ENCODE measurements at regions not wholly inside any gene's neighbourhood (a gene's known extent, or its start where the extent isn't known, plus 50 kb on each side); places are given as distances from the start of the nearest gene placed in this dataset.
A peak's percentile ranks its signal among the peaks of the same experiment; 100 is the strongest.
"Not testable (repeated sequence)": the region's sequence is repeated elsewhere in the genome, so short reads cannot be mapped to it uniquely, and the experiment has no call there.

- in situ Hi-C loops (cut with HindIII; ENCODE audit: low pct_ligation_motif_present, low sequenced_read_pairs), result no loop called here
- no peak for DNase-seq
Measured at GRCh38 chr6:1473166-1473565, 83.8 kb downstream of the FOXF2 start.

GRCh38 chr6:1473598-1473997 lies 84.2 kb downstream of the FOXF2 start:
- Histone ChIP-seq H3K4me3 (ENCODE audit: low read depth, low read length) (no peak overlapping the region), H3K27ac (no peak overlapping the region), H3K36me3 (replicated peaks) (no peaks in the 10 kb centered on the region), H3K27me3 (replicated peaks) (no peaks in the 10 kb centered on the region)
- DNase-seq, result no peak
- TF ChIP-seq CTCF (IDR thresholded peaks at IDR 0.05; ENCODE audit: low read depth, low read length, missing control alignments), result no peak
- in situ Hi-C loops (cut with HindIII; ENCODE audit: low pct_ligation_motif_present, low sequenced_read_pairs), result no loop called here

More at GRCh38 chr6:1473166-1473565, 83.8 kb downstream of the FOXF2 start:
- H3K27me3 ChIP-seq (replicated peaks), result no peaks in the 10 kb centered on the region
- TF ChIP-seq CTCF (IDR thresholded peaks at IDR 0.05; ENCODE audit: low read depth, low read length, missing control alignments), result no peak
- no peaks in the 10 kb centered on the region for H3K36me3 ChIP-seq (replicated peaks)
- H3K4me3 ChIP-seq (ENCODE audit: low read depth, low read length), result no peak overlapping the region
- H3K27ac ChIP-seq, result no peak overlapping the region

GRCh38 chr6:1474205-1474604 lies 84.8 kb downstream of the FOXF2 start:
- in situ Hi-C loops (cut with HindIII; ENCODE audit: low pct_ligation_motif_present, low sequenced_read_pairs), result no loop called here
- DNase-seq, result no peak
- H3K36me3 ChIP-seq (replicated peaks), result no peaks in the 10 kb centered on the region
- H3K27ac ChIP-seq, result no peak overlapping the region
- H3K4me3 ChIP-seq (ENCODE audit: low read depth, low read length), result no peak overlapping the region
- peak; percentile 38 for TF ChIP-seq CTCF (IDR thresholded peaks at IDR 0.05; ENCODE audit: low read depth, low read length, missing control alignments)
- H3K27me3 ChIP-seq (replicated peaks), result no peaks in the 10 kb centered on the region

GRCh38 chr6:1475174-1475573 lies 85.8 kb downstream of the FOXF2 start:
- no peak for DNase-seq
- no peak for TF ChIP-seq CTCF (IDR thresholded peaks at IDR 0.05; ENCODE audit: low read depth, low read length, missing control alignments)
- H3K36me3 ChIP-seq (replicated peaks), result no peaks in the 10 kb centered on the region
- H3K27ac ChIP-seq, result no peak overlapping the region
- H3K4me3 ChIP-seq (ENCODE audit: low read depth, low read length), result no peak overlapping the region
- no peaks in the 10 kb centered on the region for H3K27me3 ChIP-seq (replicated peaks)
- in situ Hi-C loops (cut with HindIII; ENCODE audit: low pct_ligation_motif_present, low sequenced_read_pairs), result no loop called here

GRCh38 chr6:1477432-1478090 lies 88.2 kb downstream of the FOXF2 start:
- no peaks in the 10 kb centered on the region for H3K27me3 ChIP-seq (replicated peaks)
- in situ Hi-C loops (cut with HindIII; ENCODE audit: low pct_ligation_motif_present, low sequenced_read_pairs), result no loop called here
- H3K27ac ChIP-seq, result no peak overlapping the region
- no peaks in the 10 kb centered on the region for H3K36me3 ChIP-seq (replicated peaks)
- TF ChIP-seq CTCF (IDR thresholded peaks at IDR 0.05; ENCODE audit: low read depth, low read length, missing control alignments), result no peak
- DNase-seq, result peak; percentile 77
- H3K4me3 ChIP-seq (ENCODE audit: low read depth, low read length), result no peak overlapping the region

- H3K36me3 ChIP-seq (replicated peaks); H3K4me3 ChIP-seq (ENCODE audit: low read depth, low read length); DNase-seq; H3K27ac ChIP-seq; H3K27me3 ChIP-seq (replicated peaks); in situ Hi-C loops (cut with HindIII; ENCODE audit: low pct_ligation_motif_present, low sequenced_read_pairs): not testable (repeated sequence)
Measured at GRCh38 chr6:1478163-1478826, 88.9 kb downstream of the FOXF2 start.

Data from brain microvascular endothelial cell (primary cell).